Liver (tissue), 3 donors: ENCODE measurements at regions not wholly inside any gene's neighbourhood (a gene's known extent, or its start where the extent isn't known, plus 50 kb on each side); places are given as distances from the start of the nearest gene placed in this dataset.

Source experiments
- EGR1 ChIP-seq, 2 donors: IDR thresholded peaks; 2 replicates each; pipeline ENCODE4 v1.6.1; 2016 to 2018; ENCODE audit warnings: antibody characterized with exemption in 2 of 2, low read depth in 2 of 2
- JUND ChIP-seq, 2 donors: IDR thresholded peaks; 2 replicates each; pipeline ENCODE4 v1.6.1; 2016; ENCODE audit warnings: antibody characterized with exemption in 2 of 2
- TF ChIP-seq, protein P1 (sequence below): fragments of 150-350 bp; IDR thresholded peaks from 2 replicates; pipeline ENCODE4 v1.5.1; 2017; ENCODE audit warnings: improper control_type of control experiment, low read depth, low read length; ENCODE audit not compliant: missing input control
- TF ChIP-seq, protein P2 (sequence below): IDR thresholded peaks from 2 replicates; pipeline ENCODE4 v1.6.1; 2016; ENCODE audit warnings: antibody characterized with exemption
- TF ChIP-seq, protein P3 (sequence below): IDR thresholded peaks from 2 replicates; pipeline ENCODE4 v1.6.1; 2016; ENCODE audit warnings: antibody characterized with exemption
- TF ChIP-seq, protein P4 (sequence below): IDR thresholded peaks from 2 replicates; pipeline ENCODE4 v1.6.1; 2016; ENCODE audit warnings: antibody characterized with exemption, mild to moderate bottlenecking
- donor health status: healthy.
- donor health status: healthy.

DNA sequence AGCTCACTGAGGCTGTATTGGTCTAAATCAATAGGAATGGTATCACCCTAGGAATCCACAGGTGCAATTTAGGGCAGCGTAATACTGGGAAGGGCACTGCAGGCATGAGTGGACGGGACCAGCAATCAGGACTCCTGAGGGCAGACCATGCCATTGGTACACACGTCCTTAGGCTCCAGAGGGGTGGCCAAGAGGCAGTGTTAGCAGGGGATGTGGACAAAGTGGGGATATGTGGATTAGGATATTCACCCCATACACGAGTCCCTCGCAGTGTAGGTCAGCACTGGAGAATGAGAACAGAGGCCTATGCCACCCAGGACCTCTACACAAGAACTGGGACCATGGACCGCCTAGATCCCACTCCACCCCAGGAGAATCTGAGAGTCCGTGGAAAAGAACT is 389.8 kb downstream of the BCL11A start:
- TF ChIP-seq, protein P1, sequence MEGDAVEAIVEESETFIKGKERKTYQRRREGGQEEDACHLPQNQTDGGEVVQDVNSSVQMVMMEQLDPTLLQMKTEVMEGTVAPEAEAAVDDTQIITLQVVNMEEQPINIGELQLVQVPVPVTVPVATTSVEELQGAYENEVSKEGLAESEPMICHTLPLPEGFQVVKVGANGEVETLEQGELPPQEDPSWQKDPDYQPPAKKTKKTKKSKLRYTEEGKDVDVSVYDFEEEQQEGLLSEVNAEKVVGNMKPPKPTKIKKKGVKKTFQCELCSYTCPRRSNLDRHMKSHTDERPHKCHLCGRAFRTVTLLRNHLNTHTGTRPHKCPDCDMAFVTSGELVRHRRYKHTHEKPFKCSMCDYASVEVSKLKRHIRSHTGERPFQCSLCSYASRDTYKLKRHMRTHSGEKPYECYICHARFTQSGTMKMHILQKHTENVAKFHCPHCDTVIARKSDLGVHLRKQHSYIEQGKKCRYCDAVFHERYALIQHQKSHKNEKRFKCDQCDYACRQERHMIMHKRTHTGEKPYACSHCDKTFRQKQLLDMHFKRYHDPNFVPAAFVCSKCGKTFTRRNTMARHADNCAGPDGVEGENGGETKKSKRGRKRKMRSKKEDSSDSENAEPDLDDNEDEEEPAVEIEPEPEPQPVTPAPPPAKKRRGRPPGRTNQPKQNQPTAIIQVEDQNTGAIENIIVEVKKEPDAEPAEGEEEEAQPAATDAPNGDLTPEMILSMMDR = no peak
- TF ChIP-seq, protein P2, sequence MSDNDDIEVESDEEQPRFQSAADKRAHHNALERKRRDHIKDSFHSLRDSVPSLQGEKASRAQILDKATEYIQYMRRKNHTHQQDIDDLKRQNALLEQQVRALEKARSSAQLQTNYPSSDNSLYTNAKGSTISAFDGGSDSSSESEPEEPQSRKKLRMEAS = no peak
- TF ChIP-seq EGR1 (IDR thresholded peaks at IDR 0.05; ENCODE audit: low read depth in 2 of 2) (no peak), JUND (IDR thresholded peaks at IDR 0.05) (no peak)
- TF ChIP-seq, protein P3, sequence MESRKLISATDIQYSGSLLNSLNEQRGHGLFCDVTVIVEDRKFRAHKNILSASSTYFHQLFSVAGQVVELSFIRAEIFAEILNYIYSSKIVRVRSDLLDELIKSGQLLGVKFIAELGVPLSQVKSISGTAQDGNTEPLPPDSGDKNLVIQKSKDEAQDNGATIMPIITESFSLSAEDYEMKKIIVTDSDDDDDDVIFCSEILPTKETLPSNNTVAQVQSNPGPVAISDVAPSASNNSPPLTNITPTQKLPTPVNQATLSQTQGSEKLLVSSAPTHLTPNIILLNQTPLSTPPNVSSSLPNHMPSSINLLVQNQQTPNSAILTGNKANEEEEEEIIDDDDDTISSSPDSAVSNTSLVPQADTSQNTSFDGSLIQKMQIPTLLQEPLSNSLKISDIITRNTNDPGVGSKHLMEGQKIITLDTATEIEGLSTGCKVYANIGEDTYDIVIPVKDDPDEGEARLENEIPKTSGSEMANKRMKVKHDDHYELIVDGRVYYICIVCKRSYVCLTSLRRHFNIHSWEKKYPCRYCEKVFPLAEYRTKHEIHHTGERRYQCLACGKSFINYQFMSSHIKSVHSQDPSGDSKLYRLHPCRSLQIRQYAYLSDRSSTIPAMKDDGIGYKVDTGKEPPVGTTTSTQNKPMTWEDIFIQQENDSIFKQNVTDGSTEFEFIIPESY = no peak
- TF ChIP-seq, protein P4, sequence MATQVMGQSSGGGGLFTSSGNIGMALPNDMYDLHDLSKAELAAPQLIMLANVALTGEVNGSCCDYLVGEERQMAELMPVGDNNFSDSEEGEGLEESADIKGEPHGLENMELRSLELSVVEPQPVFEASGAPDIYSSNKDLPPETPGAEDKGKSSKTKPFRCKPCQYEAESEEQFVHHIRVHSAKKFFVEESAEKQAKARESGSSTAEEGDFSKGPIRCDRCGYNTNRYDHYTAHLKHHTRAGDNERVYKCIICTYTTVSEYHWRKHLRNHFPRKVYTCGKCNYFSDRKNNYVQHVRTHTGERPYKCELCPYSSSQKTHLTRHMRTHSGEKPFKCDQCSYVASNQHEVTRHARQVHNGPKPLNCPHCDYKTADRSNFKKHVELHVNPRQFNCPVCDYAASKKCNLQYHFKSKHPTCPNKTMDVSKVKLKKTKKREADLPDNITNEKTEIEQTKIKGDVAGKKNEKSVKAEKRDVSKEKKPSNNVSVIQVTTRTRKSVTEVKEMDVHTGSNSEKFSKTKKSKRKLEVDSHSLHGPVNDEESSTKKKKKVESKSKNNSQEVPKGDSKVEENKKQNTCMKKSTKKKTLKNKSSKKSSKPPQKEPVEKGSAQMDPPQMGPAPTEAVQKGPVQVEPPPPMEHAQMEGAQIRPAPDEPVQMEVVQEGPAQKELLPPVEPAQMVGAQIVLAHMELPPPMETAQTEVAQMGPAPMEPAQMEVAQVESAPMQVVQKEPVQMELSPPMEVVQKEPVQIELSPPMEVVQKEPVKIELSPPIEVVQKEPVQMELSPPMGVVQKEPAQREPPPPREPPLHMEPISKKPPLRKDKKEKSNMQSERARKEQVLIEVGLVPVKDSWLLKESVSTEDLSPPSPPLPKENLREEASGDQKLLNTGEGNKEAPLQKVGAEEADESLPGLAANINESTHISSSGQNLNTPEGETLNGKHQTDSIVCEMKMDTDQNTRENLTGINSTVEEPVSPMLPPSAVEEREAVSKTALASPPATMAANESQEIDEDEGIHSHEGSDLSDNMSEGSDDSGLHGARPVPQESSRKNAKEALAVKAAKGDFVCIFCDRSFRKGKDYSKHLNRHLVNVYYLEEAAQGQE = no peak
